Neural cell (in vitro differentiated cells): ENCODE measurements at regions not wholly inside any gene's neighbourhood (a gene's known extent, or its start where the extent isn't known, plus 50 kb on each side); places are given as distances from the start of the nearest gene placed in this dataset.

ENCODE experiments used
- H2AFZ ChIP-seq: fragments of 200-600, 300-800 bp; sonication (generic), shearing (Covaris generic); 2 replicates; pipeline ENCODE4 v1.6.0; 2014; ENCODE audit warnings: low read depth, mild to moderate bottlenecking, antibody characterized with exemption, low read length, moderate library complexity
- H3F3A ChIP-seq: fragments of 200-600 bp; shearing (Covaris generic); 2 replicates; pipeline ENCODE4 v1.6.1; 2016; ENCODE audit warnings: mild to moderate bottlenecking, moderate library complexity, mixed read lengths, antibody characterized with exemption, low read length; ENCODE audit not compliant: insufficient read depth, poor library complexity, severe bottlenecking
- H3K27ac ChIP-seq: fragments of 200-600, 300-800 bp; sonication (generic), shearing (Covaris generic); 2 replicates; pipeline ENCODE4 v1.5.1; 2014; ENCODE audit warnings: mild to moderate bottlenecking, low read length, moderate library complexity
- H3K27me3 ChIP-seq: fragments of 300-800, 200-600 bp; sonication (generic), shearing (Covaris generic); 2 replicates; pipeline ENCODE4 v1.6.0; 2014; ENCODE audit warnings: mild to moderate bottlenecking, low read depth, low read length, moderate library complexity; ENCODE audit not compliant: insufficient read depth
- H3K36me3 ChIP-seq: fragments of 300-800, 200-600 bp; sonication (generic), shearing (Covaris generic); 2 replicates; pipeline ENCODE4 v1.5.1; 2014; ENCODE audit warnings: mild to moderate bottlenecking, antibody characterized with exemption, low read length, moderate library complexity; ENCODE audit not compliant: insufficient read depth
- H3K4me2 ChIP-seq: fragments of 300-800, 200-600 bp; sonication (generic), shearing (Covaris generic); 2 replicates; pipeline ENCODE4 v1.6.0; 2014; ENCODE audit warnings: mild to moderate bottlenecking, low read length
- H3K4me3 ChIP-seq: fragments of 300-800, 200-600 bp; sonication (generic), shearing (Covaris generic); 2 replicates; pipeline ENCODE4 v1.5.1; 2014; ENCODE audit warnings: mild to moderate bottlenecking, low read length, moderate library complexity
- H3K79me2 ChIP-seq: fragments of 200-600 bp; shearing (Covaris generic); replicated peaks from 2 replicates; pipeline ENCODE4 v1.6.0; 2014; ENCODE audit warnings: mild to moderate bottlenecking, low read length, moderate library complexity; ENCODE audit not compliant: insufficient read depth
- H3K9ac ChIP-seq: fragments of 300-800, 200-600 bp; sonication (generic), shearing (Covaris generic); 2 replicates; pipeline ENCODE4 v1.6.1; 2016; ENCODE audit warnings: mild to moderate bottlenecking, low read length, mixed read lengths
- H3K9me2 ChIP-seq: fragments of 200-600 bp; shearing (Covaris generic); 2 replicates; pipeline ENCODE4 v1.6.1; 2016; ENCODE audit warnings: mild to moderate bottlenecking, low read length, mixed read lengths; ENCODE audit not compliant: insufficient read depth
- H3K9me3 ChIP-seq: fragments of 200-600, 300-800 bp; sonication (generic), shearing (Covaris generic); 2 replicates; pipeline ENCODE4 v1.6.1; 2016; ENCODE audit warnings: mild to moderate bottlenecking, mixed run types, low read length, moderate library complexity, mixed read lengths
- H4K20me1 ChIP-seq: fragments of 200-600 bp; shearing (Covaris generic); 2 replicates; pipeline ENCODE4 v1.6.1; 2016; ENCODE audit warnings: mild to moderate bottlenecking, mixed run types; ENCODE audit not compliant: insufficient read depth
- EP300 ChIP-seq: fragments of 450-650 bp; conservative IDR thresholded peaks from 2 replicates; pipeline ENCODE4 v1.6.1; 2014; ENCODE audit warnings: antibody characterized with exemption, mild to moderate bottlenecking, moderate library complexity; ENCODE audit not compliant: poor library complexity, severe bottlenecking
- EZH2 ChIP-seq: fragments of 200-600, 300-800 bp; shearing (Covaris generic), sonication (generic); IDR thresholded peaks from 2 replicates; pipeline ENCODE4 v1.6.1; 2014; ENCODE audit warnings: antibody characterized with exemption, low read length, borderline replicate concordance, mild to moderate bottlenecking; ENCODE audit not compliant: insufficient read depth, poor library complexity, severe bottlenecking
- MXI1 ChIP-seq: fragments of 450-650 bp; conservative IDR thresholded peaks from 2 replicates; pipeline ENCODE4 v1.6.1; 2014; ENCODE audit warnings: antibody characterized with exemption, mild to moderate bottlenecking; ENCODE audit not compliant: poor library complexity, severe bottlenecking
- POLR2AphosphoS5 ChIP-seq: IDR thresholded peaks from 2 replicates; pipeline ENCODE4 v1.6.1; 2012
- RAD21 ChIP-seq: fragments of 450-650 bp; conservative IDR thresholded peaks from 2 replicates; pipeline ENCODE4 v1.6.1; 2014; ENCODE audit warnings: antibody characterized with exemption, mild to moderate bottlenecking, moderate library complexity
- SMC3 ChIP-seq: fragments of 450-650 bp; conservative IDR thresholded peaks from 2 replicates; pipeline ENCODE4 v1.6.1; 2014; ENCODE audit warnings: antibody characterized with exemption, mild to moderate bottlenecking, moderate library complexity; ENCODE audit not compliant: poor library complexity
- TAF1 ChIP-seq: IDR thresholded peaks from 2 replicates; pipeline ENCODE4 v1.6.1; 2012; ENCODE audit warnings: low read depth
- TF ChIP-seq, protein P1 (sequence below): fragments of 450-650 bp; IDR thresholded peaks from 2 replicates; pipeline ENCODE4 v1.5.1; 2014; ENCODE audit warnings: antibody characterized with exemption, mild to moderate bottlenecking, moderate library complexity; ENCODE audit not compliant: poor library complexity, severe bottlenecking
- TF ChIP-seq, protein P2 (sequence below): IDR thresholded peaks from 2 replicates; pipeline ENCODE4 v1.6.1; 2012; ENCODE audit warnings: borderline replicate concordance

DNA sequence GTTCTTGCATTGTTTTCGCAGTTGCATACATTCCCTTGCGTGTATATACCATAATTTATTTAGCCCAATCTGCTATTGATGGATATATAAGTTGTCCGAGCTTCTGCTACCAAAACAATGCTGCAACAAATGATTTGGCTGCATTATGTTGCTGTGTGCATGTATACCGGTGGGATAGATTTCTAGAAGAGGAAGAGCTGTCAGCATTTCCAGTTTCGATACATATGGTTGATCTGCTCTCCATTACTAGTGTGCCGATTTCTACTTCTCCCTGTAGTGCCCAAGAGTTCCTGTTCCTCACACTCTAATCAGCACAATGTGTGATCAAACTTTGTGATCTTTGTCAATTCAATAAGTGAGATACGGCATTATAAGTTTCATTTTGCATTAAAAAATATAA, 92.8 kb upstream of the NMNAT3 start:
- Histone ChIP-seq H4K20me1 (no peaks in the 10 kb centered on the region), H3K9me2 (no peaks in the 10 kb centered on the region)

DNA sequence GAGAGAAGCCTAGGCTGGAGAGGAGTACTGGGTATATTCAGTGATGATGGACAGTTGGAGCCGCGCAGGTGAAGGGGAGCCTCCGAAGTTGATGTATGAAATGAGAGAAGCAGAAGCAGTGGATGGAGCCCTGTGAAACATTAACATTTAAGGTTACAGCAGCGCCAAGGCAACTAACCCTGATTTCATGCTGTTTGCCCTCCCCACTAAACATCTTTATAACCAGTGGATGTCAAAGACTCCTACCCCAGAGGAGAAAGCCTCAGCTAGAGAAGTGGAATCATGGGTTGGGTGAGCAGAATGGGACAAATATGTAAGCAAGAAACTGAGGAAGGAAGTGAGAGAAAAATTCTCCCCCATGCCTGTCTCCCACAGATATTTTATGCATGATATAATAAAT, 92.0 kb upstream of the NMNAT3 start:
- no peaks in the 10 kb centered on the region for H3K9me3 ChIP-seq
- H3K9me2 ChIP-seq = no peaks in the 10 kb centered on the region
- H2AFZ ChIP-seq = no peak overlapping the region
- H4K20me1 ChIP-seq = no peaks in the 10 kb centered on the region
- no peaks in the 10 kb centered on the region for H3F3A ChIP-seq
- no peak overlapping the region for H3K9ac ChIP-seq
- no peaks in the 10 kb centered on the region for H3K36me3 ChIP-seq
- no peak overlapping the region for H3K4me2 ChIP-seq
- H3K79me2 ChIP-seq = no peaks in the 10 kb centered on the region
- H3K4me3 ChIP-seq = no peak overlapping the region
- TF ChIP-seq EP300 (no peak), EZH2 (no peak), SMC3 (no peak), RAD21 (no peak), POLR2AphosphoS5 (no peak), MXI1 (no peak), TAF1 (no peak)
- TF ChIP-seq, protein P1, sequence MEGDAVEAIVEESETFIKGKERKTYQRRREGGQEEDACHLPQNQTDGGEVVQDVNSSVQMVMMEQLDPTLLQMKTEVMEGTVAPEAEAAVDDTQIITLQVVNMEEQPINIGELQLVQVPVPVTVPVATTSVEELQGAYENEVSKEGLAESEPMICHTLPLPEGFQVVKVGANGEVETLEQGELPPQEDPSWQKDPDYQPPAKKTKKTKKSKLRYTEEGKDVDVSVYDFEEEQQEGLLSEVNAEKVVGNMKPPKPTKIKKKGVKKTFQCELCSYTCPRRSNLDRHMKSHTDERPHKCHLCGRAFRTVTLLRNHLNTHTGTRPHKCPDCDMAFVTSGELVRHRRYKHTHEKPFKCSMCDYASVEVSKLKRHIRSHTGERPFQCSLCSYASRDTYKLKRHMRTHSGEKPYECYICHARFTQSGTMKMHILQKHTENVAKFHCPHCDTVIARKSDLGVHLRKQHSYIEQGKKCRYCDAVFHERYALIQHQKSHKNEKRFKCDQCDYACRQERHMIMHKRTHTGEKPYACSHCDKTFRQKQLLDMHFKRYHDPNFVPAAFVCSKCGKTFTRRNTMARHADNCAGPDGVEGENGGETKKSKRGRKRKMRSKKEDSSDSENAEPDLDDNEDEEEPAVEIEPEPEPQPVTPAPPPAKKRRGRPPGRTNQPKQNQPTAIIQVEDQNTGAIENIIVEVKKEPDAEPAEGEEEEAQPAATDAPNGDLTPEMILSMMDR = no peak
- TF ChIP-seq, protein P2, sequence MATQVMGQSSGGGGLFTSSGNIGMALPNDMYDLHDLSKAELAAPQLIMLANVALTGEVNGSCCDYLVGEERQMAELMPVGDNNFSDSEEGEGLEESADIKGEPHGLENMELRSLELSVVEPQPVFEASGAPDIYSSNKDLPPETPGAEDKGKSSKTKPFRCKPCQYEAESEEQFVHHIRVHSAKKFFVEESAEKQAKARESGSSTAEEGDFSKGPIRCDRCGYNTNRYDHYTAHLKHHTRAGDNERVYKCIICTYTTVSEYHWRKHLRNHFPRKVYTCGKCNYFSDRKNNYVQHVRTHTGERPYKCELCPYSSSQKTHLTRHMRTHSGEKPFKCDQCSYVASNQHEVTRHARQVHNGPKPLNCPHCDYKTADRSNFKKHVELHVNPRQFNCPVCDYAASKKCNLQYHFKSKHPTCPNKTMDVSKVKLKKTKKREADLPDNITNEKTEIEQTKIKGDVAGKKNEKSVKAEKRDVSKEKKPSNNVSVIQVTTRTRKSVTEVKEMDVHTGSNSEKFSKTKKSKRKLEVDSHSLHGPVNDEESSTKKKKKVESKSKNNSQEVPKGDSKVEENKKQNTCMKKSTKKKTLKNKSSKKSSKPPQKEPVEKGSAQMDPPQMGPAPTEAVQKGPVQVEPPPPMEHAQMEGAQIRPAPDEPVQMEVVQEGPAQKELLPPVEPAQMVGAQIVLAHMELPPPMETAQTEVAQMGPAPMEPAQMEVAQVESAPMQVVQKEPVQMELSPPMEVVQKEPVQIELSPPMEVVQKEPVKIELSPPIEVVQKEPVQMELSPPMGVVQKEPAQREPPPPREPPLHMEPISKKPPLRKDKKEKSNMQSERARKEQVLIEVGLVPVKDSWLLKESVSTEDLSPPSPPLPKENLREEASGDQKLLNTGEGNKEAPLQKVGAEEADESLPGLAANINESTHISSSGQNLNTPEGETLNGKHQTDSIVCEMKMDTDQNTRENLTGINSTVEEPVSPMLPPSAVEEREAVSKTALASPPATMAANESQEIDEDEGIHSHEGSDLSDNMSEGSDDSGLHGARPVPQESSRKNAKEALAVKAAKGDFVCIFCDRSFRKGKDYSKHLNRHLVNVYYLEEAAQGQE = no peak
- H3K27me3 ChIP-seq = peaks cover 5% of the 10 kb centered on the region
- H3K27ac ChIP-seq = no peak overlapping the region

More for the DNA sequence above, 92.8 kb upstream of the NMNAT3 start:
- no peak overlapping the region for H3K4me2 ChIP-seq
- no peaks in the 10 kb centered on the region for H3K36me3 ChIP-seq
- no peak overlapping the region for H3K4me3 ChIP-seq
- H3K79me2 ChIP-seq = no peaks in the 10 kb centered on the region
- no peaks in the 10 kb centered on the region for H3F3A ChIP-seq
- H3K27ac ChIP-seq = no peak overlapping the region
- H3K9ac ChIP-seq = no peak overlapping the region
- no peaks in the 10 kb centered on the region for H3K9me3 ChIP-seq
- no peak for TF ChIP-seq SMC3
- TF ChIP-seq EP300 = no peak
- TF ChIP-seq TAF1 = no peak
- TF ChIP-seq EZH2 = no peak
- peaks cover 5% of the 10 kb centered on the region for H3K27me3 ChIP-seq
- no peak overlapping the region for H2AFZ ChIP-seq

GRCh38 chr3:139764936-139765335, 87.2 kb upstream of the NMNAT3 start:
- no peak overlapping the region for H3K9ac ChIP-seq
- no peaks in the 10 kb centered on the region for H3K27me3 ChIP-seq
- H3K9me3 ChIP-seq = no peaks in the 10 kb centered on the region
- no peaks in the 10 kb centered on the region for H4K20me1 ChIP-seq
- H3K4me2 ChIP-seq = no peak overlapping the region
- H3K4me3 ChIP-seq = no peak overlapping the region
- H2AFZ ChIP-seq = no peak overlapping the region
- no peak overlapping the region for H3K27ac ChIP-seq
- H3F3A ChIP-seq = no peaks in the 10 kb centered on the region
- H3K9me2 ChIP-seq = no peaks in the 10 kb centered on the region
- no peaks in the 10 kb centered on the region for H3K79me2 ChIP-seq
- H3K36me3 ChIP-seq = no peaks in the 10 kb centered on the region
- TF ChIP-seq POLR2AphosphoS5 (no peak), SMC3 (no peak)
